GM18520 (cell line): ENCODE measurements at regions not wholly inside any gene's neighbourhood (a gene's known extent, or its start where the extent isn't known, plus 50 kb on each side); places are given as distances from the start of the nearest gene placed in this dataset.
"Not testable (repeated sequence)": the region's sequence is repeated elsewhere in the genome, so short reads cannot be mapped to it uniquely, and the experiment has no call there.

Experiments
- ATAC-seq: cut with Tn5 transposase; IDR thresholded peaks from one replicate; pipeline ENCODE4 v1.9.1; 2021; ENCODE audit not compliant: unreplicated experiment

DNA sequence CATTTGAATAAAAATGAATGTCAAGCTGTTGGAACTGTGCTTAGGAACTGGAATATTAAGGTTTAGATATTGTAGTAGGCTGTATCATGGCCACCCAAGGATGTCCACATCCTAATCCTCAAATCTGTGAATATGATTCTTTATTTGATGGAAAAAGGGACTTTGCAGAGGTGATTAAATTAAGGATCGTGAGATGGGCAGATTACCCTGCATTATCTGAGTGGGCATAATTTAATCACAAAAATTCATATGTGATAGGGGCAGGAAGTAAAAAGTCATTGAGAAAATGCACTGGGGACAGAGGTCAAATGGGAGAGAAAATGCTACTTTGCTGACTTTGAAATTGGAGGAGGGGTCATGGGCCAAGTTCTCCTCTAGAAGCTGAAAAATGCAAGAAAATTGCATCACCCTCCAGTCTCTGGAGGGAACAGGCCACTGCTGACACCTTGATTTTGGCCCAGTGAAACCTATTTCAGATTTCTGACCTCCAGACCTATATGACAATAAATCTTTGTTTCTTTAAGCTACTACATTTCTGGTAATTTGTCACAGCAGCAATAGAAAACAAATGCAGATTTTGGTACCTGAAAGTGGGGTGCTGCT, 521.4 kb downstream of the PCDH7 start:
- ATAC-seq, result no peak

DNA sequence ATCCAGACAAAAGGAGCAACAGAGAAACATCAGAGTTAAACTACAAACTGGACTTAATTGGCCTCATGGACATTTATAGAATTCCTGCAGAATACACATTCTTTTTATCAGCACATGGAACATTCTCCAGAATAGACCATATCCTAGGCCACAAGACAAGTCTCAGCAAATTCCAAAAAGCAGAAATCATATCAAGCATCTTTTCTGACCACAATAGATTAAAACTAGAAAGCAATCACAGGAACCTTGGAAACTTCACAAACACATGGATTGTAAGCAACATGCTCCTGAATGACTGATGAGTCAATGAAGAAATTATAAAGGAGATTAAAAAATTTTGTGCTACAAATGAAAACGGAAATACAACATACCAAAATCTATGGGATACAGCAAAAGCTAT, 526.7 kb downstream of the PCDH7 start:
- ATAC-seq, result no peak

DNA sequence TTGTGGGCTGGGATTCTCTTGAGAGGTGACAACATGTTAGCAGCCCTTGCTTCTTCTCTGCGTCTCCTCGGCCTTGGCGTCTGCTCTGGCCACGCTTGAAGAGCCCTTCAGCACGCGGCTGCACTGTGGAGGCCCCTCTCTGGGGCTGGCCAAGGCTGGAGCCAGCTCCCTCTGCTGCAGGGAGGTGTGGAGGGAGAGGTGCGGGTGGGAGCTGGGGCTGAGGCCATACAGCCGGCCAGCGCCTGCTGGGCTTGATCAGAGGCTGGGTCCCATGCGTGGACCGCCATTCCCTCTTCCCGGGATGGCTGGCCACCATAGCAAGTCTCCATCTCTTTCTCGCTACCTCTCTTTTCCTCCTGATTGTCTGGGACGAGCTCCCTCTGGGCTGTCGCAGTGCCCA, 539.0 kb downstream of the PCDH7 start:
- no peak for ATAC-seq

DNA sequence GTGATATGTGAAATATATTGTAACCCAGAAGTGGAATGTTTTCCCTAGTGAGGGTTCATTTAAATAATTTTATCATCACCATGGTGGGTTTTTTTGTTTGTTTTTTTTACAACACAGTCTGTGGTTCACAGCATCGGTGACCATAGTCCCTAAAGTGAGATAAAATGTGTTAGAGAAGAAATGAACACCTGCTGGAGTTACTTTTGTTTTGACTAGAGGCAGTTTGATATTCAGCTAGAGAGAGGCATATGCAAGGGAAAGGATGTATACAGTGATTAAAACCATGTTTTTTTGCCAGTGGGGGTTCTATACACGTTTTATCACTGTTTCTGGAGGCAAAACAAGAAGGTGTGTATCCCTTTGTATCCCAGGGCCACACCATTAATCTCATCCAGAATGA, 541.5 kb downstream of the PCDH7 start:
- no peak for ATAC-seq

DNA sequence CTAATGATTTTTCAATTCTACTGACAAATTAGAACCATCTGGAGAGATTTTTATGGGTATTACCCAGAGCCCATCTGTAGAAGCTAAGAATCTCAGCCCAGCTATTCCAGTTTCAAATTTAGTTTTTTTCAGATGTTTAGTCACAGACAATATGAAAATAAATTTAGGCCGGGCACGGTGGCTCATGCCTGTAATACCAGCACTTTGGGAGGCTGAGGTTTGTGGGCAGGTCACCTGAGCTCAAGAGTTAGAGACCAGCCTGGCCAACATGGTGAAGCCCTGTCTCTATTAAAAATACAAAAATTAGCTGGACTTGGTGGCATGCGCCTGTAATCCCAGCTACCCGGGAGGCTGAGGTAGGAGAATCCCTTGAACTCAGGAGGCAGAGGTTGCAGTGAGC, 545.9 kb downstream of the PCDH7 start:
- ATAC-seq, result not testable (repeated sequence)

DNA sequence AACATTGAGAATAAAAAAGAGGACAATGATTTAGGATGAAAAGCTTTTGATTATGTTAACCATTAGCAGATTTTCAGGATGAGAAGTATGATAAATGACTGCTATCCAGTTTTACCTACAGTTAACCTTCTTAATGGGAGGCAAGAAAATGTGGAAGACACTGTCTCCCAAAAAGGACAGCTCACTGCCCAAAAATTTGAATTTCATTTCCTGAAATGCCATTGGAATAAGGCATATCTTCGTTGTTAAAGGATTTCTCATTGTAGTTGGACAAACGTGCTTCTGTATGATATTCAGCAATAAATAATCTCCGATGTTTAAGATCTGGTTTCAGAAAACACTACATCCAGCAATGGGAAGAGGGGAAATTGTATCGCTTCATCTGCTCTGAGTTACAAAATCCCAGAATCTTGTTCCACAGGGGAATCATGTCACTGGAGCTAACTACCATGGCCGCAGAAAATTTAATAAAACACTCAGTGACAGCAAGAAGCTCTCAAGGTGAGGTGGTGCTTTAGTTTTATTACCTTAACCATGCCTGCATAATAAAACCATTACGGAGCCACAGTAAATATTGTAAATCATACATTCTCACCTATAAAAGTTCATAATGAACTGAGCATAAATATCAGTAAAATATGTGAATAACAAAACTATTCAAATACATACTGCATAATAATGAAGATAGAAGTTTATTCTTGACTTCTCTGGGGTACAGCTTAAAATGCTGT, 552.3 kb downstream of the PCDH7 start:
- no peak for ATAC-seq

DNA sequence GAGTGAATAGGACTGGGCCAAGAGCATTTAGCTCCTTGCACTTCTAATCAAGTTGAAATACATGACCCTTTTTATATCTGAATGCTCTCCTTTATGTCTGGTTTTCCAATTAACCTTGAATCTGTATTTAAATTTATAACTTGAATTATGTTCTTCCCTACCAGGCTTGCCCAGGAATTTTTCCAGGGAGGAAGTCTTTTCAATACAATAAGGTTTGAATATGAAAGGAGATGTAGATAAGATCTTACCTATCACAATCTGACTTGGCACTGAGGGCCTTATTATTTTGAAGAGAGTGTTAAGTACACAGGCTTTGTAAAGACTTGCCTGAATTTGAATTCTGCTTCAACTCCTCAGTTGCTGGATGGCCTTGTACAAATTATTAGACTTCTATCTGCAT, 555.7 kb downstream of the PCDH7 start:
- ATAC-seq, result no peak

DNA sequence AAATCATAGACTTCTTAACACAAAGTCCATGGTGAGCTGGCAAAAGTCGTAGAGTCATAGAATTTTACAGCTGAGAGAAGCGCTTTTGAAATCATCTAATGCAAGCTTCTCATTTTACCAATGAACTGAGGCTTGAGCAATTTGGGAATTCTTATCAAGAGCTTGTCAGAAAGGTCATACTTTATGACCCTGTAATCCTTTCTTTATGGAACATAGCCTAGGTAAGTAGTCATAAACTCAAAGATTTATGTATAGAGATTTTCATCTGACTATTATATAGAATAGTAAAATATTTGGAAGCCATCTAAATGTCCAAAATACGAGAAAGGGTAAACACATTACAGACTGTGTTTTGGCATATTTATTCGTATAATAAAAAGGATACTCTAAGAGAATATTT, 563.5 kb downstream of the PCDH7 start:
- ATAC-seq, result no peak

DNA sequence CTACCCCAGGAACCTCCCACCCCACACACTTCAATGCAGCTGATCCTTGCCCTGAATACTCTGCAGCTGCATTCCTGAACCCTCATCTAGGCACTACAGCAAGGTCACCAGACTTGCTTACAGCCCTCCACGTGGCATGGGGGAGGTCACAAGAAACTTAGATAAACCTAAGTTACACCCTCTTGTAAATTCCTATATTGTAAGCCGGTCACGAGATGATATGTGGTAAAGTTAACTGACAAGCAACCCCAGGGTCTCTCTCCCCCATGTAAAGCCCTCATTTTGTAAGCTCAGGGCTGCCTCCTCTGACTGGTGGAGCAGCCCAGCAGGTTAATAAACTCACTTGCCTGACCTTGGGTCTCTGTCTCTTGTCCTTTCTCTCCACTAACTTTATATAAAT, 570.7 kb downstream of the PCDH7 start:
- no peak for ATAC-seq

DNA sequence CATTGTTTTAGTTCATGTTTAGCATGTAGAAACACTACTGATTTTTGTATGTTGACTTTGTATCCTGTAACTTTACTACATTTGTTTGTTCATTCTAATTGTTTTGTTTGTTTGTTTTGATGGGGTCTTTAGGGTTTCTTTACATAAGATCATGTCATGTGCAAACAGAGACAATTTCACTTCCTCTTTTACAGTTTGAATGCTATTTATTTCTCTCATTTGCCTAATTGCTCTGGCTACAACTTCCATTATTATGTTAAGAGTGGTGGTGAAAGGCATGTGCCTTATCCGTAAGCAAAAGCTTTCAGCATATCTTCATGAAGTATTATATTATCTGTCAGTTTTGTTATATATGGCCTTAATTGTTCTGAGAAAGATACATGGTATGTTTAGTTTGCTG, 571.1 kb downstream of the PCDH7 start:
- ATAC-seq, result no peak

DNA sequence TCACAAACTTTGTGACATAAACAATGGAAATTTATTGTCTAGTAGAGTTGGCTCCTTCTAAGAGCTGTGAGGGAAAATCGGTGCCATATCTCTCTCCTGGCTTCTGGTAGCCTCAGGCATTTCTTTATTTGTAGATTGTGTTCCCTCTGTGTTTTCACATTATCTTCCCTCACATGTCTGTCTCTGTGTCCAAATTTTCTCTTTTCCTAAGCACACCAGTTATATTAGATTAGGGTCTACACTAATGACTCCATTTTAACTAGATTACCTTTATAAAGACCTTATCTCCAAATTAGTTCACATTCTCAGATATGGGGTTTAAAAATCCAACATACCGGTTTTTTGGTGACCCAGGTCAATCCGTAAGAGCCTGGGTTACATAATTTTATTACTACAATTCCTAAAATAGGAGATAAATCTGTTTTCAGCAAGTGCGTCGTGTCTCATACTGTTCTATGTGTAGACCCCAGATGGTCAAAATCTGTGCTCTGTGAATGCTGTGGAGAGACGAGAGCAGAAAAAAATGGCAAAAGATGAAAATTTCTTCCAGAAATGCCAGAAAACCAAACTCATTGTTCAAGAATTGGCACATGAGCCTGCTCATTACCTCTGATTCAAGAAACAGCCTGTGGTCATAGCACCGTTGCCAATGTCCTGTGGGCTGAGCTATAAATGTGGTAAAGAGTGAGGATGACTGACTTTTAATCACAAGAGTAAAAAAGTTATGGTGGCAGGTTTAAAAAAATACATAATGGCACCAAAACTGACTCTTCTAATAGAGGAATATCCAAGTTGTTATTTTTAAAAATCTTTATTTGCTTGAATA, 574.7 kb downstream of the PCDH7 start:
- ATAC-seq, result no peak

DNA sequence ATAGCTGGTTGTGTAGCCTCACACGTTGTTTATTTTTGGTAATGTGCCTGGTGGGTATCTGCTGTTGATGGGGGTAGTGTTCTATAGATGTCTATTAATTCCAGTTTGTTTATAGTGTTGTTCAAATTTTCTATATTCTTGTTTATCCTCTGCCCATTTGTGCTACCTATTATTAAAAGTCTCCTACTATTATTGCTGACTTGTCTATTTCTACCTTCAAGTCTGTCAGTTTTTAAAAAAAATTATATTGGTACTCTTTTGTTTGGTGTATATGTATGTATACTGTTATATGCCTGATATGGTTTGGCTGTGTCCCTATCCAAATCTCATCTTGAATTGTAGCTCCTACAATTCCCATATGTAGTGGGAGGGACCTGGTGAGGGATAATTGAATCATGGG, 578.6 kb downstream of the PCDH7 start:
- no peak for ATAC-seq

DNA sequence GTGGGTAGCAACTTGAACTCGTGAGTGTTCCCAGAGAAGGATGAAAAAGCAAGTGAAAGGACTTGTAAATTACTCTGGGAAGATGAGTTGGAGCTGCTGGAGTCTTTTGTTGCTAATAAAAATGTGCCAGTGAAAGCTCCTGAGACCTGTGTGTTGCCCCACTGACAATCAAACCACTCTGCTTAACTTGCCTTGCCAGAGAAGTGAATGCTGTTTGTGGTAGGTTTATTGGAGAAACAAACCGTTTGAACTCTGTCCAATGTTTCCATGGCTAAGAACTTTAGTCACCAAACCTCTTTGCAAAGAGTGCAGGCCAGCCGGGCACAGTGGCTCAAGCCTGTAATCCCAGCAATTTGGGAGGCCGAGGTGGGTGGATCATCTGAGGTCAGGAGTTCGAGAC, 586.9 kb downstream of the PCDH7 start:
- no peak for ATAC-seq

DNA sequence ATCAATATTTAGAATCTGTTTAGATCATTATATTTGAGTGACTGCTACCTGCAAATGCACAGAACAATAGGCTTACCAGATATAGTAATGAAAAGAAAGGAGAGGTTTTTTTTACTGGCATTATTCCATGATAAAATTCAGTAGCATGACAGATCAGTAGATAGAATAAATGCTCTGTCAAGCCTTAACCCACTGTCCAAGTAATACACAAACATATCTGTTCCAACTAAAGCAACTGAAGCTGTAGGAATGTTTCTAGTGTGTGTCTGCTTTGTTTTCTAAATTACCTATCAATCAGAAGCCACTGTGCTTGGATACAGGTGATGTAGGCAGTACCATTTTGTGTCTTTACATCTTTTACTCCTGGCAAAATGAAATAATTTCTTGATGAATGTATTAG, 604.6 kb downstream of the PCDH7 start:
- no peak for ATAC-seq

DNA sequence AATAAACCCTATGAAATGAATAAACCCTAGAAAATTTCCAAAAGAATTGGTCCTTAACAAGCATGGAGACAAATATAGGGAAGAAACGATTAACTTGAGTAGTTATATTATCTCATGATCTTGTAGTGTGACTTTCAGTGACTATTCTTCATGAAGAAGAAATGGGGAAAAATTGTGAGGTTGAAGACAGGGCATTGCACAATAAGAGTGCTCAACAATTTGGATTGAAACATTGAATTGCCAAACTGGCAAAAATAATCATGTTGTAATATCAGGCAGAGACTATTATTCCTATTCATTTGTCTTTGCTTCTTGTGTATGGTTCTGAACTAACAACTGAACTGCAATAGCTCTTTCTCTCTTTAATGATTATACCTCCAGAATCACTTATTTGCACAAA, 605.1 kb downstream of the PCDH7 start:
- no peak for ATAC-seq

DNA sequence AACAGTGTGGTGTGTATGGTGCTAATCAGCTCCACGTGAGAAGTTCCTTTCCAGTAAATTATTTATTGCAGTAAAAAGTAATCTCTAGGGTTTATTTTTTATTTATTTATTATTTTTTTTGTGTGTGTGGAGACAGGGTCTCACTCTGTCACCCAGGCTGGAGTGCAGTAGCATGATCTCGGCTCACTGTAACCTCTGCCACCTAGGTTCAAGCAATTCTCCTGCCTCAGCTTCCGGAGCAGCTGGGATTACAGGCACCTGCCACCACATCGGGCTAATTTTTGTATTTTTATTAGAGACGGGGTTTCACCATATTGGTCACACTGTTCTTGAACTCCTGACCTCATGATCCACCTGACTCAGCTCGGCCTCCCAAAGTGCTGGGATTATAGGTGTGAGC, 606.9 kb downstream of the PCDH7 start:
- ATAC-seq, result no peak

DNA sequence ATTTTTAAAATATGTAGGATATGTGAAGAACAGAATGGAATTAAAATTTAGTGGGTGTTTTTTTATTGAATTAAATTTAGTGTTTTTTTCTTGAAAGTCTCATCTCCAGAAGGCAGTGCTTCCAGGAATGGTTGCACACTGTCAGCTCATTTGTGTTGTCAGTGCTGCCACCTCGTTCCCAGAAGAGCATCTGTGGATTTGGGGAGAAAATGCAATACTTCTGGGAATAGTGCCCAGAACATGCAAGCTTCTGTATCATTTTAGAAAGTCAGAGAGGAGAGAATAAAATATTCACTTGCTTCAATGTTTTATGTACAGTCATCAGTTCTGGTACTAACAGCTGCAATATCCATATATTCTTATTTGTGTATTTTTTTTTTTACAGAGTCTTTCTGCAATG, 608.8 kb downstream of the PCDH7 start:
- ATAC-seq, result no peak

DNA sequence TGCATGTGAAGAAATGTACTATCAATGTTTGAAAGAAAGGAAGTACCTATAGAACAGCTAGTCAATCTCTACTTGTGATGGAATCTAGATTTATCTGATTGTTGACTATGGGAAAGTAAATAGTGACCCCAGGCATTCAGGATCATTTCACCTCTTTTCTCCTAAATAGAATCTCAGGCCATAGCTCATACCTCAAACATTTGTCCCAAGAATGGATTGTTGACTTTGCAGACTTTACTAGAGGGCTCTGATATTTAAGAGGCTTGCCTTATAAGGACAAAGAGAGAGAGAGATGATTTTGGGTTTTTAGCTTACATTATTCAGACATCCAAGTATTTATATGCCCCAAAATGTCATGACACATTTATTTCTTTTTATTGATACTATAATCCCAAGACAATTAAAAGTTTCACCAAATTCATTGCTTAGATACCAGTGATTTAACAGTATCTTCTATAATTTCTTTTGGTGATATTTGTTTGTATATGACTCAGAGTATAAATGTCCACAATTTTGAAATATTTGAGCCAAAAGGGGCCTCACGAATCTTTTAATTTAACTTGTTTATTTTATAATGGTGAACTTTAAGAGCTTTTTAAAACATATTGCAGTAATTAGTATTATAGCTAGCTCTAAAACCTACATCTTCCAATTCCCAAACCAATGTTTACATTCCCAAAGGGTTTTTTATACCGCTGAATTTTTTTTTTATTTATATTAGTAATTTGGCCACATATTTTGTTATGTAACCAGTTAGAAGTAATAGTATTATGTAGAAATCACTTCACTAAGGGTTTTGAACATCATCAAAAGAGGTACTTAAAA, 614.1 kb downstream of the PCDH7 start:
- no peak for ATAC-seq

DNA sequence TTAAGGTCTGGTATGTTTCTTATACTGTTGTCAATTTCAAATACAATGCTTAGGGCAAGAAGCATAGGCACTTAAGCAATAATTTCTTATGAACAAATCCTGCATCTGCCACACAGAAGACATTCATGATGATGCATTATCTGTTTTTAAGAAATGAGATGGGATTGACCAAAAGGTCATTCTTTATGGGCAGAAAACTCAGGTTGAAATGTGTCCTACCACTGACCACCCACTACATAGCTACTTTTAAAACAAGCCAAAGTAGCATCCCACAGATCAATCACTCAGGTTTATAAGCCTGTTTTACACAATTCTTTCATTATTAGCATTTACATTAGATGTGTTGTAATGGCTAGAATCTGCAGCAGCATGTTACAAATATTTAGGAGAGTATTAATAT, 617.8 kb downstream of the PCDH7 start:
- ATAC-seq, result no peak

DNA sequence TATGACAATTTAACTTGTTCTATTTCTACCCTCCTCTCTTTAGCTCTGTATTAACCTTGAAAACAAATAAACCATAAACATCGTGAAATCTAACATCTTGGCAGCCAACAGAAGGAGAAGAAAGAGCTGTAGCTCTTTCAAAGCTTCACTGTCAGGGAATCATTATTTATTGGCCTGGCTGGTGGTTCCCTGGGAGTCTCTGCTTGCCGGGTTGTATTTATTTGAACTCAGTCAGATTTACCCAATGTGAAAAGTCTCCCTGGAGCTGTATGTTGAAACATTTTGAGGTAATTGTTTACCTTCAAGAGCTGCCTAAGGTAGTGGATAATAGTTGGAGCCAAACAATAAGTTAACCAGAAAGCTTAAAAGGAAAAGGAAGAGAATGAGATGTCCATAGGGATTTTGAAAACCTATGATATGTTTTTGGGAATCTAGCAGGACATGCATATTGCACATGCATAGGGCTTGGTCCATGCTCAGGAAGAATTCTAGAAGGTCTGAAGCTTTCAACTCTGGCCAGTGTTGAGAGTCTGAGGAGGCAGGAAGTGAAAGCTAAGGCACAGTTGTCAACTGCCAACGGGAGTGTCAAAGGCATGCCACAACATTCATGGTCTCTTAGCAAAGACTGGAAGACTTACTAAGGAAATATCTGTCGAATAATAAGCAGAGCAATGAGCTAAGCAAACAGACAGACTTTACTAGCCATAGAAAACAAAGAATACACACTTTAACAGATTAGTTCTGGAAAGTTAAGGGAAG, 621.6 kb downstream of the PCDH7 start:
- no peak for ATAC-seq

DNA sequence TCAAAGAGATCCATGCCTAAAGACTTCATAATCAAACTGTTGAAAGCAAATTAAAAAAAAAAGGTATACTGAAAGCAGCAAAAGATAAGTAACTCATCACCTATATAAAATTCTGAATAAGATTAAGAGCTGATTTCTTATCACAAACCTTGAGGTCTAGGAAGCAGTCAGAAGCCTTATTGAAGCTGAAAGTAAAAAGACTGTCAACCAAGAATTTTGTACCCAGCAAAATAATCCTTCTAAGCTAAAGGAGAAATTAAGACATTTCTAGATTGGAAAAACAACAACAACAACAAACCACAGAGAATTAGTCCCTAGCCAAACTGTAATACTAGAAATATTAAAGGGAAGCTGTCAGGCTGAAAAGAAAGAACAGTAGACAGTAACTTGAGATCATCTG, 622.9 kb downstream of the PCDH7 start:
- no peak for ATAC-seq
